GM12873 (cell line): ENCODE measurements at regions not wholly inside any gene's neighbourhood (a gene's known extent, or its start where the extent isn't known, plus 50 kb on each side); places are given as distances from the start of the nearest gene placed in this dataset.

Source experiments
- CTCF ChIP-seq: IDR thresholded peaks from 2 replicates; pipeline ENCODE4 v1.5.1; 2012; ENCODE audit warnings: low read depth, mild to moderate bottlenecking, moderate library complexity, low read length, control low read depth; ENCODE audit not compliant: insufficient read depth; ENCODE audit errors: missing control alignments

- no peak for TF ChIP-seq CTCF
These were observed 458.6 kb upstream of the PAPPA start for GRCh38 chr9:115694991-115695390.

- TF ChIP-seq CTCF, result no peak
These were observed 440.6 kb upstream of the PAPPA start for GRCh38 chr9:115712981-115713380.

GRCh38 chr9:115715666-115716065 is 437.9 kb upstream of the PAPPA start:
- TF ChIP-seq CTCF, result no peak

- no peak for TF ChIP-seq CTCF
These were observed 436.3 kb upstream of the PAPPA start for GRCh38 chr9:115717298-115717697.

GRCh38 chr9:115717711-115718173 is 435.8 kb upstream of the PAPPA start:
- no peak for TF ChIP-seq CTCF

GRCh38 chr9:115730396-115730795 is 423.2 kb upstream of the PAPPA start:
- no peak for TF ChIP-seq CTCF

GRCh38 chr9:115730845-115731244 is 422.7 kb upstream of the PAPPA start:
- TF ChIP-seq CTCF, result no peak
